ENCODE measurements at regions not wholly inside any gene's neighbourhood (a gene's known extent, or its start where the extent isn't known, plus 50 kb on each side); places are given as distances from the start of the nearest gene placed in this dataset.

GRCh38 chr4:182177166-182177565, 66.0 kb upstream of the TENM3 start:
- DNase-seq (ENCODE audit: low spot score) = no peak
- no peak for ATAC-seq (ENCODE audit: low read depth)
- TF ChIP-seq, protein P1, sequence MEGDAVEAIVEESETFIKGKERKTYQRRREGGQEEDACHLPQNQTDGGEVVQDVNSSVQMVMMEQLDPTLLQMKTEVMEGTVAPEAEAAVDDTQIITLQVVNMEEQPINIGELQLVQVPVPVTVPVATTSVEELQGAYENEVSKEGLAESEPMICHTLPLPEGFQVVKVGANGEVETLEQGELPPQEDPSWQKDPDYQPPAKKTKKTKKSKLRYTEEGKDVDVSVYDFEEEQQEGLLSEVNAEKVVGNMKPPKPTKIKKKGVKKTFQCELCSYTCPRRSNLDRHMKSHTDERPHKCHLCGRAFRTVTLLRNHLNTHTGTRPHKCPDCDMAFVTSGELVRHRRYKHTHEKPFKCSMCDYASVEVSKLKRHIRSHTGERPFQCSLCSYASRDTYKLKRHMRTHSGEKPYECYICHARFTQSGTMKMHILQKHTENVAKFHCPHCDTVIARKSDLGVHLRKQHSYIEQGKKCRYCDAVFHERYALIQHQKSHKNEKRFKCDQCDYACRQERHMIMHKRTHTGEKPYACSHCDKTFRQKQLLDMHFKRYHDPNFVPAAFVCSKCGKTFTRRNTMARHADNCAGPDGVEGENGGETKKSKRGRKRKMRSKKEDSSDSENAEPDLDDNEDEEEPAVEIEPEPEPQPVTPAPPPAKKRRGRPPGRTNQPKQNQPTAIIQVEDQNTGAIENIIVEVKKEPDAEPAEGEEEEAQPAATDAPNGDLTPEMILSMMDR (IDR thresholded peaks at IDR 0.05; ENCODE audit: poor library complexity, severe bottlenecking) = no peak

GRCh38 chr4:182179105-182179504, 64.1 kb upstream of the TENM3 start:
- Histone ChIP-seq H3K27me3 (ENCODE audit: insufficient read depth, poor library complexity, severe bottlenecking) (no peaks in the 10 kb centered on the region), H3K9me3 (ENCODE audit: severe bottlenecking) (no peaks in the 10 kb centered on the region), H3K36me3 (ENCODE audit: low read depth) (no peaks in the 10 kb centered on the region), H3K4me1 (ENCODE audit: insufficient read depth, poor library complexity, severe bottlenecking) (peaks cover 10% of the 10 kb centered on the region), H3K27ac (ENCODE audit: poor library complexity, severe bottlenecking) (no peak overlapping the region), H3K4me3 (ENCODE audit: severe bottlenecking) (no peak overlapping the region)
- DNase-seq (ENCODE audit: low spot score) (no peak), ATAC-seq (ENCODE audit: low read depth) (peak; percentile 73)
- TF ChIP-seq, protein P1 (IDR thresholded peaks at IDR 0.05; ENCODE audit: poor library complexity, severe bottlenecking) = no peak

More at GRCh38 chr4:182177166-182177565, 66.0 kb upstream of the TENM3 start:
- H3K27ac ChIP-seq (ENCODE audit: poor library complexity, severe bottlenecking) = no peak overlapping the region
- peaks cover 10% of the 10 kb centered on the region for H3K4me1 ChIP-seq (ENCODE audit: insufficient read depth, poor library complexity, severe bottlenecking)
- H3K4me3 ChIP-seq (ENCODE audit: severe bottlenecking) = no peak overlapping the region
- H3K27me3 ChIP-seq (ENCODE audit: insufficient read depth, poor library complexity, severe bottlenecking) = no peaks in the 10 kb centered on the region
- no peaks in the 10 kb centered on the region for H3K36me3 ChIP-seq (ENCODE audit: low read depth)
- H3K9me3 ChIP-seq (ENCODE audit: severe bottlenecking) = no peaks in the 10 kb centered on the region

DNA sequence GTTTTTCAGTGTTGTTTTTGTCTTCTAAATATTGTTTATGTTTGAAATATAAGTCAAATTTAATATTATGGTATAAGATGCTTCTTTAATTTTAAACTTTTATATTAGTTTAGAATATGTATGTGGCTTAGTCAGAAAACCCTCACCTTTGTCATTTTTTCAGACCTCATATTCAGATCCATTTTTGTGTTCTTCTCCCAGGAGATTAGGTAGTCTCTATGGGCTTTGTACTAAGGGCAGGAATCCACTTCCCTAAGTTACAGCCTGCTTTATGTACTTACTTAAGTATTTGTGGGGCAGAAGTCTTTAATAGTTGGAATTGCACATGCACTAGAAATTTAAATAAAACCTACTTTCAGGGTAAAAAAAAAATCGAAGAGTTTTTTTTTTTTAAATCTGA, 63.5 kb upstream of the TENM3 start:
- TF ChIP-seq, protein P1 (IDR thresholded peaks at IDR 0.05; ENCODE audit: poor library complexity, severe bottlenecking) = no peak
- no peak for ATAC-seq (ENCODE audit: low read depth)
- Histone ChIP-seq H3K27me3 (ENCODE audit: insufficient read depth, poor library complexity, severe bottlenecking) (no peaks in the 10 kb centered on the region), H3K4me3 (ENCODE audit: severe bottlenecking) (no peak overlapping the region), H3K4me1 (ENCODE audit: insufficient read depth, poor library complexity, severe bottlenecking) (peaks cover 10% of the 10 kb centered on the region), H3K27ac (ENCODE audit: poor library complexity, severe bottlenecking) (no peak overlapping the region), H3K9me3 (ENCODE audit: severe bottlenecking) (no peaks in the 10 kb centered on the region), H3K36me3 (ENCODE audit: low read depth) (no peaks in the 10 kb centered on the region)
- DNase-seq (ENCODE audit: low spot score) = no peak

- no peak overlapping the region for H3K27ac ChIP-seq (ENCODE audit: poor library complexity, severe bottlenecking)
- no peaks in the 10 kb centered on the region for H3K9me3 ChIP-seq (ENCODE audit: severe bottlenecking)
- peaks cover 14% of the 10 kb centered on the region for H3K4me1 ChIP-seq (ENCODE audit: insufficient read depth, poor library complexity, severe bottlenecking)
- no peaks in the 10 kb centered on the region for H3K36me3 ChIP-seq (ENCODE audit: low read depth)
- no peak overlapping the region for H3K4me3 ChIP-seq (ENCODE audit: severe bottlenecking)
- H3K27me3 ChIP-seq (ENCODE audit: insufficient read depth, poor library complexity, severe bottlenecking) = no peaks in the 10 kb centered on the region
- ATAC-seq (ENCODE audit: low read depth) = no peak
- TF ChIP-seq, protein P1 (IDR thresholded peaks at IDR 0.05; ENCODE audit: poor library complexity, severe bottlenecking) = no peak
- no peak for DNase-seq (ENCODE audit: low spot score)
These were observed 57.7 kb upstream of the TENM3 start for GRCh38 chr4:182185491-182185890.

DNA sequence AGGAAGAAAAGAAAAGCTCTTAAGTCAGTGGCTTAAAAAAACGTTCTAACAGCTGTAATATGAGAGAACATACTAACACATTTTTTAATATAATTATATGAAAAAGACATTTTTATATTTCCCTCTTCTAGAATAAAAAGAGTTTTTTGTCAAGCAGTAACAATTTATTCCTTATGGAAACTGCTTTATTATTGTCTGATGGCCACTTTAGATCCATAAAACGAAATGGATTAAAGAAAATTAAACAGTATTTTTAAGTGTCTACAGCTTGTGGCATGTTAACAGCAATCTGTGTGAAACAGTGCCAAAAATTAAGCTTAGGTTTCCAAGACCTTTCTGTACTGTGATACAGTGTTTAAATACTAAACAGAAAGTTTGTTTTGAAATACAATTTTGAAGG, 55.5 kb upstream of the TENM3 start:
- H3K27me3 ChIP-seq (ENCODE audit: insufficient read depth, poor library complexity, severe bottlenecking) = no peaks in the 10 kb centered on the region
- no peak overlapping the region for H3K4me3 ChIP-seq (ENCODE audit: severe bottlenecking)
- TF ChIP-seq, protein P1 (IDR thresholded peaks at IDR 0.05; ENCODE audit: poor library complexity, severe bottlenecking) = no peak
- no peaks in the 10 kb centered on the region for H3K9me3 ChIP-seq (ENCODE audit: severe bottlenecking)
- ATAC-seq (ENCODE audit: low read depth) (no peak), DNase-seq (ENCODE audit: low spot score) (no peak)
- no peaks in the 10 kb centered on the region for H3K36me3 ChIP-seq (ENCODE audit: low read depth)
- no peak overlapping the region for H3K27ac ChIP-seq (ENCODE audit: poor library complexity, severe bottlenecking)
- peaks cover 24% of the 10 kb centered on the region for H3K4me1 ChIP-seq (ENCODE audit: insufficient read depth, poor library complexity, severe bottlenecking)

Measured in RWPE2 (cell line).